ENCODE measurements at regions not wholly inside any gene's neighbourhood (a gene's known extent, or its start where the extent isn't known, plus 50 kb on each side); places are given as distances from the start of the nearest gene placed in this dataset.
"Not testable (repeated sequence)": the region's sequence is repeated elsewhere in the genome, so short reads cannot be mapped to it uniquely, and the experiment has no call there.

DNA sequence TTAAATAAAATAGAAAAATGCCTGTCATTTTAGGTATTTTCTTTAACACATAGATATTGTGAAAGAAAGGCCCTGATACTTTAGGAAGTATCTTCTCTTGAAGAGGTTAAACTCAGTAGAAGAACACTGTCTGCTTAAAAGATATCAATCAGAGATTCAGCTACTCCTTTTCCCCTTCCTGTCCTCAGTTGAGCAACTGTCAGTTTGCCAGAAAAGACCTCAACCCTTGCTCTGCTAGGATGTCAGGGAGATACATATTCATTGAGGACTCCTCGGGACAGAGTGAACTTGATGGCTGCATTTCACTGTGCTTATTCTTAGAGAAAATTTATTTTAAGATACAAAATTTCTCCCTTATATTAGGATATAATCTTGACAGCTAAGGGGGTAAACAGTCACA, 173.6 kb upstream of the CACNA2D1 start:
- no peaks in the 10 kb centered on the region for H3K4me1 Mint-ChIP-seq (ENCODE audit: low read depth)
- H3K27me3 Mint-ChIP-seq = no peaks in the 10 kb centered on the region
- H3K27ac Mint-ChIP-seq = no peak overlapping the region
- intact Hi-C loops (cut with micrococcal nuclease) = no loop called here
- peaks cover 6% of the 10 kb centered on the region for H3K9me3 Mint-ChIP-seq
- DNase-seq = no peak
- H3K4me3 Mint-ChIP-seq = no peak overlapping the region
- POLR2A ChIA-PET = interaction anchor here (0.6 kb wide), 1 partner anchor 267 kb away, joined by 3 read pairs; no protein-coding TSS in a partner anchor
- CTCF ChIA-PET = no interaction called here
- H3K36me3 Mint-ChIP-seq = no peaks in the 10 kb centered on the region

- peaks cover 4% of the 10 kb centered on the region for H3K9me3 Mint-ChIP-seq
- CTCF ChIA-PET = no interaction called here
- H3K4me3 Mint-ChIP-seq = no peak overlapping the region
- intact Hi-C loops (cut with micrococcal nuclease) = no loop called here
- POLR2A ChIA-PET = no interaction called here
- no peak for DNase-seq
- no peaks in the 10 kb centered on the region for H3K4me1 Mint-ChIP-seq (ENCODE audit: low read depth)
- no peaks in the 10 kb centered on the region for H3K27me3 Mint-ChIP-seq
- H3K27ac Mint-ChIP-seq = no peak overlapping the region
- no peaks in the 10 kb centered on the region for H3K36me3 Mint-ChIP-seq
Measured at GRCh38 chr7:82616059-82616728, 172.6 kb upstream of the CACNA2D1 start.

- Mint-ChIP-seq H3K9me3 (peaks cover 2% of the 10 kb centered on the region), H3K4me3 (no peak overlapping the region), H3K36me3 (no peaks in the 10 kb centered on the region), H3K27me3 (no peaks in the 10 kb centered on the region), H3K4me1 (ENCODE audit: low read depth) (no peaks in the 10 kb centered on the region), H3K27ac (no peak overlapping the region)
- DNase-seq = no peak
- POLR2A ChIA-PET = no interaction called here
- intact Hi-C loops (cut with micrococcal nuclease) = no loop called here
- CTCF ChIA-PET = no interaction called here
Measured at GRCh38 chr7:82615527-82615926, 171.9 kb upstream of the CACNA2D1 start.

DNA sequence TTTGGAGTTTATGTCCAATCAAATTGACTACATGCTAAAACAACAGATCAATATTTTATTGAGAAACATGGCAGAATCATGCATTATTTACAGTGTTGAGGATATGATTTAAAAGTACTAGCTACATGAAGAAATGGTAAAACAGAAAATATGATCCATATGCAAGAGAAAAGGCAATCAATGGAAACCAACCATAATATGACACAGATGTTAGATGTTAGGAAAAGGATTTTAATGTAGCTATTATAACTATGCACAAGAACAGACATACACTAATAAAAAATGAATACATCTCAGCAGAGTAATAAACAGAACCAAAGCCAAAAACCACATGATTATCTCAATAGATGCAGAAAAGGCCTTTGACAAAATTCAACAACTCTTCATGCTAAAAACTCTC, 166.2 kb upstream of the CACNA2D1 start:
- Mint-ChIP-seq H3K9me3 (peaks cover 6% of the 10 kb centered on the region), H3K27ac (no peak overlapping the region), H3K4me1 (ENCODE audit: low read depth) (no peaks in the 10 kb centered on the region), H3K4me3 (no peak overlapping the region), H3K27me3 (no peaks in the 10 kb centered on the region), H3K36me3 (no peaks in the 10 kb centered on the region)
- POLR2A ChIA-PET = no interaction called here
- CTCF ChIA-PET = no interaction called here
- intact Hi-C loops (cut with micrococcal nuclease) = loop anchor here (10.0 kb wide), 2 partner anchors 115 to 565 kb away; no protein-coding TSS in a partner anchor
- no peak for DNase-seq

GRCh38 chr7:82605247-82605864, 161.8 kb upstream of the CACNA2D1 start:
- H3K4me1 Mint-ChIP-seq (ENCODE audit: low read depth) = no peaks in the 10 kb centered on the region
- ChIA-PET POLR2A (no interaction called here), CTCF (interaction anchor here (0.6 to 1.7 kb wide), 5 partner anchors 368 to 1122 kb away, joined by 3 to 6 read pairs (median 3); no protein-coding TSS in a partner anchor)
- DNase-seq = no peak
- H3K36me3 Mint-ChIP-seq = no peaks in the 10 kb centered on the region
- no peaks in the 10 kb centered on the region for H3K27me3 Mint-ChIP-seq
- no peak overlapping the region for H3K4me3 Mint-ChIP-seq
- H3K27ac Mint-ChIP-seq = no peak overlapping the region
- peaks cover 4% of the 10 kb centered on the region for H3K9me3 Mint-ChIP-seq
- intact Hi-C loops (cut with micrococcal nuclease) = loop anchor here (10.0 kb wide), 2 partner anchors 119 to 561 kb away; no protein-coding TSS in a partner anchor

DNA sequence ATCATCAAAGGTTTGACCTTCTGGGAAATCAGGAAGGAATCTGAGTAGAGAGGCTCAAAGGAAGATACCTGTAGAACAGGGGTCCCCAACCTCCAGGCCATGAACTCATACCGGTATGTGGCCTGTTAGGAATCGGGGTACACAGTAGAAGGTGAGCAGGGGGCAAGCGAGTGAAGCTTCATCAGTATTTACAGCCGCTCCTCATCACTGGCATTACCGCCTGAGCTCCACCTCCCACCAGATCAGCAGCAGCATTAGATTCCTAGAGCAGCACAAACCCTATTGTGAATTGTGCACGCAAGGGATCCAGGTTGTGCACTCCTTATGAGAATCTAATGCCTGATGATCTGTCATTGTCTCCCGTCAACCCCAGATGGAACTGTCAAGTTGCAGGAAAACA, 158.5 kb upstream of the CACNA2D1 start:
- intact Hi-C loops (cut with micrococcal nuclease) = loop anchor here (10.0 kb wide), 2 partner anchors 123 to 557 kb away; no protein-coding TSS in a partner anchor
- H3K27me3 Mint-ChIP-seq = no peaks in the 10 kb centered on the region
- H3K4me1 Mint-ChIP-seq (ENCODE audit: low read depth) = no peaks in the 10 kb centered on the region
- POLR2A ChIA-PET = no interaction called here
- CTCF ChIA-PET = no interaction called here
- H3K9me3 Mint-ChIP-seq = no peaks in the 10 kb centered on the region
- H3K27ac Mint-ChIP-seq = no peak overlapping the region
- H3K4me3 Mint-ChIP-seq = no peak overlapping the region
- H3K36me3 Mint-ChIP-seq = no peaks in the 10 kb centered on the region
- no peak for DNase-seq

DNA sequence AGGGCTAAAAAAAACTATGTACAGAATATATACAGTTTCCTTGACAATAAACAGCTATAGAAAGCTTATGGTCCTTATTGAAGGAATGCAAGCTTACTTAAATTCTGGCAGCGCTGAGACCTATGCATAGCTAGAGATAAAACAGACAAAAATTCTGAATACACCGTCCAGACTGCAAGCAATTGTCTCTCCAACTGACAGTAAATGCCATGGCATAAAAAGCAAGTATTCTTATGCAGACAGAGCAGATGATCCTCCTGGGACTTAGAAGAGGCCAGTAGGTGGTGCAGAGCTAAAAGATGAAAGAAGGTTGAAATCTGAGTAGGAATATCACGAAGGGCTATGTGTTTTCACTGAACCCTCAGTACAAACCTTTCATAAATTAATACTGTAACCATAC, 157.0 kb upstream of the CACNA2D1 start:
- H3K36me3 Mint-ChIP-seq = no peaks in the 10 kb centered on the region
- CTCF ChIA-PET = no interaction called here

GRCh38 chr7:82599895-82600294, 156.3 kb upstream of the CACNA2D1 start:
- Mint-ChIP-seq H3K27ac (no peak overlapping the region), H3K27me3 (no peaks in the 10 kb centered on the region), H3K9me3 (no peaks in the 10 kb centered on the region), H3K4me3 (no peak overlapping the region), H3K36me3 (no peaks in the 10 kb centered on the region), H3K4me1 (ENCODE audit: low read depth) (no peaks in the 10 kb centered on the region)
- intact Hi-C loops (cut with micrococcal nuclease) = loop anchor here (10.0 kb wide), 2 partner anchors 125 to 555 kb away; no protein-coding TSS in a partner anchor
- ChIA-PET CTCF (no interaction called here), POLR2A (no interaction called here)
- no peak for DNase-seq

More for the DNA sequence above, 157.0 kb upstream of the CACNA2D1 start:
- Mint-ChIP-seq H3K27me3 (no peaks in the 10 kb centered on the region), H3K27ac (no peak overlapping the region), H3K4me1 (ENCODE audit: low read depth) (no peaks in the 10 kb centered on the region), H3K9me3 (no peaks in the 10 kb centered on the region), H3K4me3 (no peak overlapping the region)
- POLR2A ChIA-PET = no interaction called here
- no peak for DNase-seq
- intact Hi-C loops (cut with micrococcal nuclease) = loop anchor here (10.0 kb wide), 2 partner anchors 124 to 556 kb away; no protein-coding TSS in a partner anchor

DNA sequence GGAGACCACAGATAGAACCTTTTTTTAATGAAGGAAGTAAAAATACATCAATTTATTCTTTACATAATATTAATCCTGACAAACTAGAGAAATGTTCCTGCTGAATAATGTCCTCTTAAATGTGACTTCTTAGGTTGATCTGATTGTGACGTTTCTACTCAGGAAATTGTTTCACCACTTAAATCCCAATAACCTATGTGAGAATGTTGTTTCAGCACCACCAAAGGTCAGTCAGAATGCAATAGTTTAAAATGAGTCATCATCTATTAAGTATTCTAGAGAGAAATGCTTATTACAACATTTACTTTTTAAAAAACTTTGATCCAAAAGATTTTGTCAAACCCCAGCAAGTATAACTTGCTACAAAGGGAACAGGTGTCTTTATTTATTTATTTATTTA, 155.4 kb upstream of the CACNA2D1 start:
- H3K27me3 Mint-ChIP-seq = no peaks in the 10 kb centered on the region
- ChIA-PET POLR2A (no interaction called here), CTCF (no interaction called here)

GRCh38 chr7:82595795-82596194, 152.2 kb upstream of the CACNA2D1 start:
- POLR2A ChIA-PET; DNase-seq; H3K27ac Mint-ChIP-seq; H3K4me1 Mint-ChIP-seq (ENCODE audit: low read depth); H3K9me3 Mint-ChIP-seq; intact Hi-C loops (cut with micrococcal nuclease); H3K36me3 Mint-ChIP-seq; H3K4me3 Mint-ChIP-seq; H3K27me3 Mint-ChIP-seq; CTCF ChIA-PET: not testable (repeated sequence)

More for the DNA sequence above, 155.4 kb upstream of the CACNA2D1 start:
- H3K27ac Mint-ChIP-seq = no peak overlapping the region
- H3K4me3 Mint-ChIP-seq = no peak overlapping the region
- DNase-seq = no peak
- intact Hi-C loops (cut with micrococcal nuclease) = no loop called here
- no peaks in the 10 kb centered on the region for H3K9me3 Mint-ChIP-seq
- no peaks in the 10 kb centered on the region for H3K4me1 Mint-ChIP-seq (ENCODE audit: low read depth)
- H3K36me3 Mint-ChIP-seq = no peaks in the 10 kb centered on the region

- H3K9me3 Mint-ChIP-seq = no peaks in the 10 kb centered on the region
- H3K4me1 Mint-ChIP-seq (ENCODE audit: low read depth) = no peaks in the 10 kb centered on the region
- no peaks in the 10 kb centered on the region for H3K36me3 Mint-ChIP-seq
- intact Hi-C loops (cut with micrococcal nuclease) = no loop called here
- no peak overlapping the region for H3K4me3 Mint-ChIP-seq
- no peak overlapping the region for H3K27ac Mint-ChIP-seq
- CTCF ChIA-PET = no interaction called here
- POLR2A ChIA-PET = no interaction called here
- H3K27me3 Mint-ChIP-seq = no peaks in the 10 kb centered on the region
- no peak for DNase-seq
Measured at GRCh38 chr7:82595176-82595575, 151.6 kb upstream of the CACNA2D1 start.

DNA sequence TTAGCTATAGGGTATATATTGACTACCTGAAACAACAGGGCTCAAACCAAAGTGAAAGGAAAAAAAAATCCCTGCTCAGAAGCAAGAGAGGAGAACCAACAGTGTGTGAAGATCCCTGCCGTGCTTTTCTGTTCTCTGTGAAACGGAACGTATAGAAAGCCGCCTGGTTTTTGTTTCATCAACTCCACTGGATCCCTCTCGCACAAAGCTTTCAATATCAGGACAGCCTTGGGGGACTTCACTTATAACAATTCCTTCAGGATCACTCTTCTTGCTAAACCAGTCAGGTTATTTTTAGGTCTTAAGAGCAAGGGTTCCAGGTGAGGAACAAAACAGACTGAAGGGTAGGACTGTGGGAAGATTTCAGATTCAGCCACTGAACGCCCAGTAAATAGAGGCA, 151.1 kb upstream of the CACNA2D1 start:
- CTCF ChIA-PET = no interaction called here

GRCh38 chr7:82593780-82594179, 150.2 kb upstream of the CACNA2D1 start:
- no peaks in the 10 kb centered on the region for H3K27me3 Mint-ChIP-seq
- ChIA-PET POLR2A (no interaction called here), CTCF (no interaction called here)
- DNase-seq = no peak
- H3K9me3 Mint-ChIP-seq = no peaks in the 10 kb centered on the region
- H3K27ac Mint-ChIP-seq = no peak overlapping the region
- H3K36me3 Mint-ChIP-seq = no peaks in the 10 kb centered on the region
- H3K4me3 Mint-ChIP-seq = no peak overlapping the region
- H3K4me1 Mint-ChIP-seq (ENCODE audit: low read depth) = no peaks in the 10 kb centered on the region
- intact Hi-C loops (cut with micrococcal nuclease) = no loop called here

More for the DNA sequence above, 151.1 kb upstream of the CACNA2D1 start:
- H3K9me3 Mint-ChIP-seq = no peaks in the 10 kb centered on the region
- H3K27ac Mint-ChIP-seq = no peak overlapping the region
- intact Hi-C loops (cut with micrococcal nuclease) = no loop called here
- POLR2A ChIA-PET = no interaction called here
- no peaks in the 10 kb centered on the region for H3K4me1 Mint-ChIP-seq (ENCODE audit: low read depth)
- no peaks in the 10 kb centered on the region for H3K27me3 Mint-ChIP-seq
- H3K36me3 Mint-ChIP-seq = no peaks in the 10 kb centered on the region
- no peak overlapping the region for H3K4me3 Mint-ChIP-seq
- no peak for DNase-seq

All from activated CD4-positive, alpha-beta memory T cell treated with anti-CD3 and anti-CD28 coated beads for 36 hours (primary cell).